Body of pancreas (tissue), 4 donors: ENCODE measurements at regions not wholly inside any gene's neighbourhood (a gene's known extent, or its start where the extent isn't known, plus 50 kb on each side); places are given as distances from the start of the nearest gene placed in this dataset.

Experiments
- CTCF ChIP-seq, 7 experiments: fragments of 450-650 bp in 4 of 7; fragments of 200-600 bp in 3 of 7; sonication (generic) in 3 of 7; IDR thresholded peaks; one replicate each; pipeline ENCODE4 v1.5.1; 2016 to 2019; ENCODE audit warnings: antibody characterized with exemption in 7 of 7
- POLR2A ChIP-seq, 3 donors: fragments of 450-650 bp; IDR thresholded peaks; one replicate each; pipeline ENCODE4 v1.6.1; 2016; ENCODE audit warnings: antibody characterized with exemption in 3 of 3, mild to moderate bottlenecking in 2 of 3

- no peak for TF ChIP-seq CTCF (IDR thresholded peaks at IDR 0.05)
- TF ChIP-seq POLR2A (IDR thresholded peaks at IDR 0.05) = no peak
Observed at GRCh38 chr7:69436946-69437345, 161.3 kb upstream of the AUTS2 start.
